Activated CD4-positive, alpha-beta T cell treated with anti-CD3 and anti-CD28 coated beads for 36 hours (primary cell): ENCODE measurements at regions not wholly inside any gene's neighbourhood (a gene's known extent, or its start where the extent isn't known, plus 50 kb on each side); places are given as distances from the start of the nearest gene placed in this dataset.

Source experiments
- ATAC-seq: fragments of 200-7000 bp; cut with Tn5 transposase; one replicate; pipeline ENCODE4 v1.10.0; 2021; ENCODE audit warnings: mild to moderate bottlenecking, moderate library complexity
- CTCF ChIA-PET: fragments of 350-600 bp; sonication (Branson Sonifier 250); formaldehyde crosslinking; loops from one replicate; lab custom pipeline; 2021; ENCODE audit warnings: antibody characterized with exemption; lab: Charles Lee
- POLR2A ChIA-PET: fragments of 350-600 bp; sonication (Branson Sonifier 250); formaldehyde crosslinking; loops from one replicate; lab custom pipeline; 2021; ENCODE audit warnings: antibody characterized with exemption, inconsistent platforms; lab: Charles Lee
- DNase-seq: peaks from one replicate; pipeline ENCODE4 v3.0.0-alpha.2; 2020
- H3K27ac Mint-ChIP-seq: one replicate; pipeline ENCODE4 v1.8.0; 2021; ENCODE audit warnings: mixed read lengths
- H3K27me3 Mint-ChIP-seq: one replicate; pipeline ENCODE4 v1.8.0; 2021; ENCODE audit warnings: mixed read lengths
- H3K36me3 Mint-ChIP-seq: one replicate; pipeline ENCODE4 v1.8.0; 2021; ENCODE audit warnings: low read depth, mixed read lengths
- H3K4me1 Mint-ChIP-seq: one replicate; pipeline ENCODE4 v1.8.0; 2021; ENCODE audit warnings: mixed read lengths
- H3K4me3 Mint-ChIP-seq: one replicate; pipeline ENCODE4 v1.8.0; 2021; ENCODE audit warnings: mild to moderate bottlenecking, moderate library complexity, mixed read lengths
- H3K9me3 Mint-ChIP-seq: one replicate; pipeline ENCODE4 v1.8.0; 2021; ENCODE audit warnings: low read depth, mixed read lengths
- intact Hi-C, 2 experiments: fragments of 100-400 bp; cut with DNase I in 1 of 2; cut with micrococcal nuclease in 1 of 2; formaldehyde crosslinking; loops; one replicate each; pipeline versions ENCODE4 v1.14.2 to v1.15.1; 2022 to 2024; cut with DNase I, micrococcal nuclease

- DNase-seq (no peak), ATAC-seq (no peak)
- H3K27ac Mint-ChIP-seq = no peak overlapping the region
- peaks cover 7% of the 10 kb centered on the region for H3K27me3 Mint-ChIP-seq
- no peaks in the 10 kb centered on the region for H3K9me3 Mint-ChIP-seq
- ChIA-PET POLR2A (no interaction called here), CTCF (no interaction called here)
- H3K4me3 Mint-ChIP-seq = no peak overlapping the region
- H3K36me3 Mint-ChIP-seq = no peaks in the 10 kb centered on the region
- H3K4me1 Mint-ChIP-seq = no peaks in the 10 kb centered on the region
- intact Hi-C loops = no loop called here
Measured at GRCh38 chr5:74301576-74301975, 339.0 kb downstream of the ENC1 start.

DNA sequence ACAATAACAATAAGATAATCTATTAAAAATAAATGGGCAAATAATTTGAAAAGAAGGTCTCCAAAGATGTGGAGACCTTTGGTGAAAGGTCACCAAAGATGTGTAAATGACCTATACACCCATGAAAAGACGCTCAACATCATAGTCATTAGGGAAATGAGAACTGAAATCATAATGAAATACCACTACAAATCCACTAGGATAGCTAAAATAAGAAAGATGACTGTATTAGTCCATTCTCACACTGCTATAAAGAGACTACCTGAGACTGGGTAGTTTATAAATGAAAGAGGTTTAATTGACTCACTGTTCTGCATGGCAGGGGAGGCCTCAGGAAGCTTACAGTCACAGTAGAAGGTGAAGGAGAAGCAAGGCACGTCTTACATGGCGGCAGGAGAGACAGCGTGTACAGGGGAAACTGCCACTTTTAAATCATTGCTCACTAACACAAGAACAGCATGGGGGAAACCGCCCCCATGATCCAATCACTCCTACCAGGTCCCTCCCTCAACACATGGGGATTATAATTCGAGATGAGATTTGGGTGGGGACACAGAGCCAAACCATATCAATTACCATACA is 339.6 kb downstream of the ENC1 start:
- ATAC-seq = no peak
- Mint-ChIP-seq H3K9me3 (no peaks in the 10 kb centered on the region), H3K4me1 (no peaks in the 10 kb centered on the region), H3K4me3 (no peak overlapping the region), H3K36me3 (no peaks in the 10 kb centered on the region), H3K27me3 (peaks cover 7% of the 10 kb centered on the region), H3K27ac (no peak overlapping the region)
- no peak for DNase-seq
- ChIA-PET CTCF (no interaction called here), POLR2A (no interaction called here)
- intact Hi-C loops = no loop called here

GRCh38 chr5:74299833-74300232 is 340.7 kb downstream of the ENC1 start:
- intact Hi-C loops = no loop called here
- DNase-seq = no peak
- Mint-ChIP-seq H3K27me3 (peaks cover 7% of the 10 kb centered on the region), H3K9me3 (no peaks in the 10 kb centered on the region), H3K4me1 (no peaks in the 10 kb centered on the region), H3K27ac (no peak overlapping the region), H3K36me3 (no peaks in the 10 kb centered on the region), H3K4me3 (no peak overlapping the region)
- POLR2A ChIA-PET = no interaction called here
- no peak for ATAC-seq
- CTCF ChIA-PET = no interaction called here

GRCh38 chr5:74296685-74297408 is 343.7 kb downstream of the ENC1 start:
- H3K27me3 Mint-ChIP-seq = peaks cover 10% of the 10 kb centered on the region
- ATAC-seq (no peak), DNase-seq (no peak)
- H3K4me3 Mint-ChIP-seq = no peak overlapping the region
- ChIA-PET POLR2A (no interaction called here), CTCF (interaction anchor here (0.6 kb wide), 1 partner anchor 26 kb away, joined by 3 read pairs; no protein-coding TSS in a partner anchor)
- H3K27ac Mint-ChIP-seq = no peak overlapping the region
- no peaks in the 10 kb centered on the region for H3K36me3 Mint-ChIP-seq
- no peaks in the 10 kb centered on the region for H3K9me3 Mint-ChIP-seq
- no peaks in the 10 kb centered on the region for H3K4me1 Mint-ChIP-seq
- intact Hi-C loops = no loop called here

DNA sequence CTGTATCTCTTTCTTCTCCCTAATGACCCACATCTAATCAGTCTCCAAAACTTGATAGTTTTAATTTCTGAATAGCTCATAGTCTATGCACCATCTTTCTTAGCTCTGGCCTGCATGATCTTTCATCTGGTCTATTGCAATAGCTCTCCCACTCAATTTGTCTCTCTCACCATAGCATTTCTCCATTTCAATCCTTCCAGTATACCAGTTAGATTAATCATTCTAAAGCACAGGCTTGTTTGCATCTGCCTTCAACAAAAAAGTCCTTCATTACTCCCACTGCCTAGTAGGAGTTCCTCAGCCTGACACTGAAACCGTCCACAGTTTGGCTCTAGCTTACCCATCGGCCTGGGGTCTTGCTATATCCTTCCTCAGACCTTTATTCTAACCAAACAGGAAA is 344.9 kb downstream of the ENC1 start:
- Mint-ChIP-seq H3K9me3 (no peaks in the 10 kb centered on the region), H3K27ac (no peak overlapping the region), H3K4me3 (no peak overlapping the region), H3K4me1 (no peaks in the 10 kb centered on the region), H3K27me3 (peaks cover 10% of the 10 kb centered on the region), H3K36me3 (no peaks in the 10 kb centered on the region)
- ChIA-PET CTCF (no interaction called here), POLR2A (no interaction called here)
- intact Hi-C loops = no loop called here
- ATAC-seq (no peak), DNase-seq (no peak)

DNA sequence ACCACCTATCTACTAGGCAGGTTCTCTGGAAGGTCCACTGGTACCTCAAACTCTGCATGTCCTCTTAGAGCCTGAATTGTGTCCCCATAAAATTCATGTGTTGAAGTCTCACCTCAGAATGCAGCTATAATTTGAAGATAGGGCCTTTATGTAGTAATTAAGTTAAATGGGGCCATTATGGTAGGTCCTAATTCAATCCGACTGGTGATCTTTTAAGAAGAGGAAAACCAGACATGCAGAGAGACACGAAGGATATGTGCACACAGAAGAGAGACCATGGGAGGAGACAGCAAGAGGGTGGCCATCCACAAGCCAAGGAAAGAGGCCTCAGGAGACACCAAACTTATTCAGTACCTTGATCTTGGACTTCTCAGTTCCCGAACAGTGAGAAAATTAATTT is 345.4 kb downstream of the ENC1 start:
- Mint-ChIP-seq H3K27ac (no peak overlapping the region), H3K4me1 (no peaks in the 10 kb centered on the region), H3K4me3 (no peak overlapping the region), H3K9me3 (no peaks in the 10 kb centered on the region), H3K27me3 (peaks cover 10% of the 10 kb centered on the region), H3K36me3 (no peaks in the 10 kb centered on the region)
- intact Hi-C loops = no loop called here
- POLR2A ChIA-PET = no interaction called here
- ATAC-seq (no peak), DNase-seq (no peak)
- CTCF ChIA-PET = interaction anchor here (0.7 kb wide), 1 partner anchor 409 kb away, joined by 3 read pairs; no protein-coding TSS in a partner anchor

DNA sequence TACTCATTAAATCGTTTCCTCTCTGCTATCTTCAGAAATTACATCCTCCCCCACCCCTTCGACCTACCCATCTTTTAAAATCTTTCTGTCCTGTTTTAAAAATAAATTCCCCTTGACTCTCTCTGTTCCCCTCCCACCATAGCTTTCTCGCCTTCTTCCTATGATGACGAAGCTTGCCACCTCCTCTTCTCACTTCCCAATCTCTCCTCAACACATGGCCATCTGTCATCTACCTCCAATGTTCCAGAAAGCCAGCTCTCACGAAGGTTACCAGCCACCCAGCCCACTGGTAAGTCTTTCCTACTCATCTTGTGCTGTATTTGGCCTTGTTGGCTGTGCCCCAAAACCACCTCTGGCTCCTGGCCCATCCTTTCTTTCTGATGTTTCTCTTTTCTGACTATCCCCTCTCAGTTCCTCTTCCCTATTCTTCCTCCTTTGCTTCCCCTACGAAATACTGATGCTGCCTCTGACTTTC is 346.3 kb downstream of the ENC1 start:
- Mint-ChIP-seq H3K4me3 (no peak overlapping the region), H3K4me1 (no peaks in the 10 kb centered on the region), H3K27me3 (peaks cover 7% of the 10 kb centered on the region), H3K9me3 (no peaks in the 10 kb centered on the region), H3K27ac (no peak overlapping the region), H3K36me3 (no peaks in the 10 kb centered on the region)
- DNase-seq (no peak), ATAC-seq (peak; percentile 19)
- ChIA-PET POLR2A (interaction anchor here (0.7 kb wide), 1 partner anchor 47 kb away, joined by 3 read pairs; no protein-coding TSS in a partner anchor), CTCF (no interaction called here)
- intact Hi-C loops = no loop called here

- H3K27me3 Mint-ChIP-seq = peaks cover 11% of the 10 kb centered on the region
- no peaks in the 10 kb centered on the region for H3K36me3 Mint-ChIP-seq
- ATAC-seq (no peak), DNase-seq (no peak)
- H3K27ac Mint-ChIP-seq = no peak overlapping the region
- no peaks in the 10 kb centered on the region for H3K9me3 Mint-ChIP-seq
- POLR2A ChIA-PET = no interaction called here
- no peaks in the 10 kb centered on the region for H3K4me1 Mint-ChIP-seq
- H3K4me3 Mint-ChIP-seq = no peak overlapping the region
- CTCF ChIA-PET = no interaction called here
- intact Hi-C loops = no loop called here
Measured at GRCh38 chr5:74293182-74293581, 347.3 kb downstream of the ENC1 start.

- POLR2A ChIA-PET = no interaction called here
- intact Hi-C loops = no loop called here
- Mint-ChIP-seq H3K4me1 (no peaks in the 10 kb centered on the region), H3K27me3 (peaks cover 15% of the 10 kb centered on the region), H3K9me3 (no peaks in the 10 kb centered on the region), H3K27ac (no peak overlapping the region), H3K4me3 (no peak overlapping the region), H3K36me3 (no peaks in the 10 kb centered on the region)
- CTCF ChIA-PET = interaction anchor here (0.6 kb wide), 1 partner anchor 77 kb away, joined by 3 read pairs; no protein-coding TSS in a partner anchor
- ATAC-seq (no peak), DNase-seq (no peak)
Measured at GRCh38 chr5:74290634-74291241, 349.8 kb downstream of the ENC1 start.

DNA sequence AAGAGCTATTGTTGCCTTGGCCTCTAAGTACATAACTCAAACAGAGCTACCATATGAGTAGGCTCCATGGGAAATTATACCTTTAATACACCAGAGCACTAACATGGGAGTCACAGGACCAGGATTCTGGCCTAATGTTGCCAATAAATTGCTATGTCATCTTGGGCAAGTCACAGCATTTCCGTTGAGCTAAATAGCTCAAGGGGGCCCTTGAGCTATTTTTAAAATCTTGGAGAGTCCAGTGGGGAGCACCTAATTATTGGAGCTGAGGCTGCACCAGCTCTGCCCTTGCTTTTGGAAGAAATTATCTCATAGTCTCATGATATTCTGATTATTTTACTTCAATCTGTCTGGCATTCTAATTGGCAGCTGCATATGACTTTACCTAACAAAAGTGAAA is 350.8 kb downstream of the ENC1 start:
- peaks cover 18% of the 10 kb centered on the region for H3K27me3 Mint-ChIP-seq
- CTCF ChIA-PET = interaction anchor here (0.7 kb wide), 1 partner anchor 1456 kb away, joined by 3 read pairs; no protein-coding TSS in a partner anchor
- POLR2A ChIA-PET = no interaction called here

DNA sequence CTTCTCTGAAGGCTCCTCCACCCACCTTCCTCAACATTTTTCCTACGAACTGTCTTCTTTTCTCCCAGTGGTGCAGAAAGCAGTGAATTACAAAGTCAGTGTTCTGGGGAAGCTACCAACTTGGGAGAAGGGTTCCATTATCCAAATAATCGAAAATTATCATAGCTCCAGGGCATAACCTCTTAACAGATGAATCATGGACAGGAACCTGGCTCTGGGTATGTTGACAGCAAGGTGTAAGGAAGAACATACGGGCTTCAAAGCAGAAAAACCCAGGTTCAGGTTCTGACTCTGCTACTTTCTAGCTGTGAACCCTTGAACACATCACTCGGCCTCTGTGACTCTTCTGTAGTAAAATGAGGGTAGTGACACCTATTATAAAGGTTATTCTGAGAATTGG is 351.3 kb downstream of the ENC1 start:
- POLR2A ChIA-PET = no interaction called here
- no peak for ATAC-seq

More for the DNA sequence above, 350.8 kb downstream of the ENC1 start:
- Mint-ChIP-seq H3K4me1 (no peaks in the 10 kb centered on the region), H3K36me3 (no peaks in the 10 kb centered on the region), H3K9me3 (no peaks in the 10 kb centered on the region), H3K27ac (no peak overlapping the region), H3K4me3 (no peak overlapping the region)
- intact Hi-C loops = no loop called here
- ATAC-seq = no peak
- DNase-seq = no peak

More for the DNA sequence above, 351.3 kb downstream of the ENC1 start:
- Mint-ChIP-seq H3K4me3 (no peak overlapping the region), H3K9me3 (no peaks in the 10 kb centered on the region), H3K27me3 (peaks cover 21% of the 10 kb centered on the region), H3K36me3 (no peaks in the 10 kb centered on the region), H3K27ac (no peak overlapping the region), H3K4me1 (no peaks in the 10 kb centered on the region)
- CTCF ChIA-PET = interaction anchor here (0.7 kb wide), 1 partner anchor 1457 kb away, joined by 3 read pairs; no protein-coding TSS in a partner anchor
- DNase-seq = no peak
- intact Hi-C loops = no loop called here
